H7 (cell line): ENCODE measurements at regions not wholly inside any gene's neighbourhood (a gene's known extent, or its start where the extent isn't known, plus 50 kb on each side); places are given as distances from the start of the nearest gene placed in this dataset.
"Not testable (repeated sequence)": the region's sequence is repeated elsewhere in the genome, so short reads cannot be mapped to it uniquely, and the experiment has no call there.

ENCODE experiments used
- DNase-seq: peaks from one replicate; pipeline ENCODE4 v3.0.0; 2012
- H3K27me3 ChIP-seq: 2 replicates; pipeline ENCODE4 v1.6.0; 2011; ENCODE audit warnings: mild to moderate bottlenecking, low read length; ENCODE audit not compliant: control insufficient read depth, insufficient read depth
- H3K36me3 ChIP-seq: replicated peaks from 2 replicates; pipeline ENCODE4 v1.5.1; 2011; ENCODE audit warnings: low read length; ENCODE audit not compliant: control insufficient read depth, insufficient read depth
- H3K4me3 ChIP-seq: 2 replicates; pipeline ENCODE4 v1.5.1; 2011; ENCODE audit warnings: low read depth, mild to moderate bottlenecking, control low read depth, low read length, moderate library complexity; ENCODE audit not compliant: insufficient read depth

- not testable (repeated sequence) for H3K27me3 ChIP-seq, H3K4me3 ChIP-seq, DNase-seq, H3K36me3 ChIP-seq
Observed at GRCh38 chr1:149218080-149218988, 115.0 kb upstream of the NBPF9 start.

GRCh38 chr1:149219539-149219938, 116.2 kb upstream of the NBPF9 start:
- not testable (repeated sequence) for DNase-seq, H3K36me3 ChIP-seq, H3K27me3 ChIP-seq, H3K4me3 ChIP-seq

GRCh38 chr1:149220463-149221074, 117.2 kb upstream of the NBPF9 start:
- not testable (repeated sequence) for H3K36me3 ChIP-seq, H3K4me3 ChIP-seq, H3K27me3 ChIP-seq, DNase-seq

GRCh38 chr1:149227933-149228665, 124.7 kb upstream of the NBPF9 start:
- not testable (repeated sequence) for H3K36me3 ChIP-seq, H3K4me3 ChIP-seq, H3K27me3 ChIP-seq, DNase-seq

- not testable (repeated sequence) for H3K27me3 ChIP-seq, H3K36me3 ChIP-seq, H3K4me3 ChIP-seq, DNase-seq
Observed at GRCh38 chr1:149228672-149229585, 125.6 kb upstream of the NBPF9 start.

GRCh38 chr1:149229813-149230212, 126.5 kb upstream of the NBPF9 start:
- not testable (repeated sequence) for H3K36me3 ChIP-seq, DNase-seq, H3K4me3 ChIP-seq, H3K27me3 ChIP-seq

- not testable (repeated sequence) for DNase-seq, H3K27me3 ChIP-seq, H3K36me3 ChIP-seq
Observed at GRCh38 chr1:149234926-149235914, 131.9 kb upstream of the NBPF9 start.

GRCh38 chr1:149237515-149237914, 134.2 kb upstream of the NBPF9 start:
- not testable (repeated sequence) for H3K4me3 ChIP-seq, H3K36me3 ChIP-seq, DNase-seq, H3K27me3 ChIP-seq

More at GRCh38 chr1:149234926-149235914, 131.9 kb upstream of the NBPF9 start:
- H3K4me3 ChIP-seq = not testable (repeated sequence)

GRCh38 chr1:149239897-149240508, 136.7 kb upstream of the NBPF9 start:
- not testable (repeated sequence) for DNase-seq, H3K27me3 ChIP-seq, H3K4me3 ChIP-seq, H3K36me3 ChIP-seq

GRCh38 chr1:149240530-149240929, 137.2 kb upstream of the NBPF9 start:
- H3K4me3 ChIP-seq, DNase-seq, H3K27me3 ChIP-seq, H3K36me3 ChIP-seq: not testable (repeated sequence)

- H3K4me3 ChIP-seq, H3K27me3 ChIP-seq, DNase-seq, H3K36me3 ChIP-seq: not testable (repeated sequence)
Observed at GRCh38 chr1:149241272-149241671, 137.9 kb upstream of the NBPF9 start.

GRCh38 chr1:149243572-149243971, 140.2 kb upstream of the NBPF9 start:
- H3K36me3 ChIP-seq, H3K4me3 ChIP-seq, H3K27me3 ChIP-seq, DNase-seq: not testable (repeated sequence)

- not testable (repeated sequence) for H3K27me3 ChIP-seq, H3K36me3 ChIP-seq, H3K4me3 ChIP-seq, DNase-seq
Observed at GRCh38 chr1:149244621-149245020, 141.3 kb upstream of the NBPF9 start.
